ENCODE measurements at regions not wholly inside any gene's neighbourhood (a gene's known extent, or its start where the extent isn't known, plus 50 kb on each side); places are given as distances from the start of the nearest gene placed in this dataset.

DNA sequence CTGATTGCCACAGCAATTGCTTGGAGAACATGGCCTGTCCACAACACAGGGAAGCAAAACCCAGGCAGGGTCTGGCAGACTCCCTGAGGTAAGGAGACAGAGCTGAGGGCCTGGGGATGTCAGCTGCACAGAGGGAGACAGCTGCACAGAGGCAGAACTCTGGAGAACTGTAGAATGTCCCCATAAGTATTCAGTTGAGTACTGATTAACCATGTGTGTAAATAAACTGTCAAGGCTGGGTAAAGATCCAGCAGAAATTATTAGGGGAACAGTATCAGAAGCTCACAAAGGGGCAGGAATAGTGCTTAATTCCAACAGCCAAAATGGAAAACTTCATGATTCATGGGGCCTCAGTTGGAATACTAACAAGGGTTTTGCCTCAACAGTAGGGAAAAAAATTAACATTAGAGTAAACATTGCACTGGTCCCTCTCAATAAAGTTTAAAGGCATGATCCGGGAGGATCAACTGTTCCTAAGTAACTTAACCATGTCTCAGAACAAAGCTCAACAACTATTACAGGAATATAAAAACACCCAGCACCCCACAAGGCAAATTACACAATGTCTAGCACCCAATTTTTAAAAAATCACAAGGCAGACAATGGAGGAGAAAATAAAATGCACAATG, 201.3 kb upstream of the RASSF8 start:
- DNase-seq, result no peak

DNA sequence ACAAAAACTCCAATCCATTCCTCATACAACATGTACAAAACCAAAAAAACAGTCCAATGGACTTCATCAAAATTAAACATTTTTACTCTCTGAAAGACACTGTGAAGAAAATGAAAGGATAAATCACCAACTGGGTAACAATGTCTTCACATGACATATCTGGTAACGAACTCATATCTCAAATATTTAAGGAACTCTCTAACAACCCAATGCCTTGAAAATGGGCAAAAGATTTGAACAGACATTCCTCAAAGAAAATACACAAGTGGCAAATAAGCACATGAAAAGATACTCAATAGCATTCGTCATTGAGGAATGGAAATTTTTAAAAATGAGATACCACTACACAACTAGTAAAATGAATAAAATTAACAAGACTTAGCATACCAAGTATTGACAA, 198.7 kb upstream of the RASSF8 start:
- no peak for DNase-seq

DNA sequence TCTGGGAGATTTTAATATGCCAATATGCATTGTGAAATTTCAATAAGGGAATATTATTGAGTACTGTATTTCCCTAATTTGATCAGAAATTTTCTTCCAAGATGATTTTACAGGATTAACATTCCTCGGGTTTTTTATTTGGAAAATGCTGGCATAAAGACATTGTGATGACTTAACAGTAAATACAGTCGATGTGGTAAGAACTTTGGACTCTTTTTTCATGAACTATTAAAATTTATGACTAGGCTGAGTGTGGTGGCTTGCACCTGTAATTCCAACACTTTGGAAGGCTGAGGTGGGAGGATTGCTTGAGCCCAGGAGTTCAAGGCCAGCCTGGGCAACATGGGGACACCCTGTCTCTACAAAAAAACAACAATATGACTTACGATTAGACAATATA, 197.1 kb upstream of the RASSF8 start:
- DNase-seq, result no peak

DNA sequence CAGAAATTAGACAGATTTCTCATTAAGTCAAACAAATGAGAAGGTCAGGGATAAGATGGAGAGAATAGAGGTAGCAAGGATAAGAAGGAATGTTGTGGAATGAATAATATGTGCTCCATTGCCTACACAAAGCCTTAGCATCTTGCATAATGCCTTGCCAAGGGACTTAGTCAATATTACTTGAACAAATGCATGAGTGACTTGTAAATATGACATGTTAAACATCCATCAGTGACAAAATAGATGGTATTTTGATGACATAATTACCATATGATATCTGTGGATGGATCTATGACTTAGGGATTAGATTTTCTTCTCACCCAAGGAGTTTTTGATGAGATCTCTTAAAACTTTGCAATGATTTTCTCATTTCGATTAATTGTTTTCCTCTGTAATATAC, 194.1 kb upstream of the RASSF8 start:
- no peak for DNase-seq

DNA sequence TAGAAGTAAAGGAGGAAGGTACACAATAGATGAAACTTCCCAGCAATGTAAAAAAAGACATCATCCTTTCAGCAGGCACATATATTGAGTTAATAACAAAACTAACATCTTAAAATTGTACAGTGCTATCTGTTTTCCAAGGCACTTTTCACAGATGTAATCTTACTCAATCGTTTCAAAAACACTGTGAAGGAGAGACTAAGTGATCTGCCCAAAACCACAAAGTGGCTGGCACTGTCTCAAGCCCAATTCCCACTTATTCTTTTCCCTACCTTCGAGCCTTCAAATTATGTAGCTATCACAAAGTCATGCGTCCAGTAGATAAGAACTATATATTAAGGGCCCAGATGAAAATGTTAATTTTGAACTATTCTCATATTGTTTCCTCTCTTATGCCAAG, 193.6 kb upstream of the RASSF8 start:
- no peak for DNase-seq

DNA sequence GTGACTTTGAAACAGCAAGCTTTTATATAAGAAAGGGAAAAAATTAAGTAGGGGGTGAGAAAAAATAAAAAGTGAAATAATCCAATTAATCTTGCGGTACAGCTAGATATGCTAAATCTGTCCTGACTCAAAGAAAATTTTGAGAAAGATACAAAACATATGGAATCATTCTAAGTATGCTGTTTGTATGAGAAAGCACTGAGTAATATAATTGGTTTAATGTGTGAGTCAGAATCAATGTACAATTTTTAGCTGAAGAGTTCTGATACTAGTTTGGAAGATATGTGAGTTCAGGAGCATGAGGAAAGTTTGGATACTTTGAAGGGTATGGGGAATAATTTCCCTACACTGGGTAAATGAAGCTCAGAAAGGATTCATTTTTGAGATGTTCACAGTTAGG, 190.9 kb upstream of the RASSF8 start:
- no peak for DNase-seq

DNA sequence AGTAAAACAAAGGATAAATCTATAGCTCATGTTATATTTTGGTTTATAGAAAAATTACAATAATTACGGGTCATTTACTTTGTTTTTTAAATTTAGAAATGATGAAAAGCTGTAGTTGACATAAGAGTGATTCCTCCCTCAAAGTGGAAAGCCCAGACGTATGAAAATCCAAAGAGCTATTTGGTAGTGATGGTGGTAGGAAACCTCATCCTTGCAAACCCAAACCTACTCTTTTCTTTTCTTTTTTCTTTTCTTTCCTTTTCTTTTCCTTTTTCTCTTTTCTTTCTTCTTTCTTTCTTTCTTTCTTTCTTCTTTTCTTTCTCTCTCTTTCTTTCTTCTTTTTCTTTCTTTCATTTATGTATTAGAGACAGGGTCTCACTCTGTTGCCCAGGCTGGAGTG, 190.3 kb upstream of the RASSF8 start:
- DNase-seq, result no peak

DNA sequence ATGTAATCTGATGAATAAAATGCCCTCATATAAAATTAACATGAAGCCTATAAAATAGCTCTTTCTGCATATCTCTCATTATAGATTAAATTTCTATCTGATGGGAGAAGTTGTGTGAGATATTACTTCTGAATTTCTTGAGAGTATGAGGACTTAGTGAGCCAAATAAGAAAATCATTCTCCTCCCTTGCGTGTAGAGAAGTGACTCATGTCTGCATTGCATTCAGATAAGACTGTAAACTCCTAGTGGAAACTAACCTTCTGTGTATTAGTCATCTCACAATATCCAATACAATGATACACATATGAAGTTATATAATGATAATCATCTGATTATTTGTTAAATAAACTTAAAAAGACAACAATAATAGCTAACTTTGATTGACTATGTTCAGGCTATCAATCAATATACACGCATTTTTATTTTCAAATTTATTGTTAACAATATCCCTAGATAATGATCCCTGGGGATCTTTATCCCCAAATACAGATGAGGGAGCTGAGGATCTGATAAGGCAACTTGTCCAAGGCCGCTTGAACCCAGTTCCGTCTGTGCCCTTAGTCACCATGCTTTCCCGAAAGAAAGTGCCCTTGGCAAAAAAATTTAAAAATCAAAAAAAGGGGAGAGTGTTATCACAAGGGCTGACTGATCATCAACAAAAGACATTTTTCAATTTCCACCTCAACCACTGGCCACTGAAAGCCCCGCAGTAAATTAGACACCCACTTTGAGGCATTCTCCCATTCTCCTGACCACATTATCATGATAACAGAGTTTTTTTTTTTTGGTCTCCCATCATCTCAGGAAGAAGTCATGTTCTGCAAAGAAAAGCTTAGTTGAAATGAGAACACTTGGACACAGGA, 189.2 kb upstream of the RASSF8 start:
- DNase-seq, result no peak

DNA sequence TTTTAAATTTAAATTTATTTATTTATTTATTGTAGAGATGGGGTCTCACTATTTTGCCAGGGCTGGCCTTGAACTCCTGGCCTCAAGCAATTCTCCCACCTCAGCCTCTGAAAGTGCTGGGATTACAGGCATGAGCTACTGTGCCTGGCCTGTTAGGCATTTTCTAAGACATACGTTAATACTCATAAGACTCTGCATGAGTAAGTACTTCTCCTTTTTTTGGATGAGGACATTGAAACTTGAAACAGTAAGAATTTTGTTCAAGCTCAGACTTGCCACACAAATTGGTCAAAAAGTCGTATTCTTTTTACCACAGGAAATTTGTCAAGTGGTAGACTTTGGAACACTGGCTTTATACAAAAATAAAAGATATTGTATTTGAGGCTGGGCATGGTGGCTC, 187.4 kb upstream of the RASSF8 start:
- DNase-seq, result no peak

DNA sequence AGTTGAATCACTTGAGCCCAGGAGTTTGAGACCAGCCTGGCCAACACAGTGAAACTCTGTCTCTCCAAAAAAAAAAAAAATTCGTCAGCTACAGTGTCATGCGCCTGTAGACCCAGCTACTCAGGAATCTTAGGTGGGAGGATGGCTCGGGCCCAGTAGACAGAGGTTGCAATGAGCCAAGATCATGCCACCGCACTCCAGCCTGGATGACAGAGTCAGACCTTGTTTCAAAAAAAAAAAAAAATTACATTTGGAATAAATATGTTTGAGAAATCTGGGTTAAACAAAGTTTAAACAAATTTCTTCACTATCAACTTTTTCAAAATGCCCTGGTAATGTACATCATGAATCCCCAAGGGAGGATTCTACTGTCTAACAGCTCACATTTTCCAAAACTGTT, 187.0 kb upstream of the RASSF8 start:
- DNase-seq, result no peak

DNA sequence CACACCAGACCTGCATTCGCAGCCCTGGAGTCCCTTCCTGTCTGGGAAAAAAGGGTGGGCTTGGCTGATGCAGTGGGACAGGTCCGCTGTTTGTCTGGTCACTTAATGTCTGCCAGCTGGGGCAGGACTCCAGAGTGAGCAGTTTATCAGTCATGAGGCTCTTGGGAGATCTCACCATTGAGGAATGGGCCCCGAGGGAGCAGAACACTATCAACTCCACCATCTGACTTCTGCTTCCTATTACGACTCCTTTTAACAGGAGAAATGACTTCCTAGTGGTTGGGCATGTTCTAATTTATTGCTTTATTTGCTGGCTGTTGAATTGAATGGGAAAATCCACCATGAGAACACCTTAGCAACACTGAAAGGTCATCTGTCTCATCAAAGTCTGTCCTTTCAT, 182.5 kb upstream of the RASSF8 start:
- DNase-seq, result no peak

DNA sequence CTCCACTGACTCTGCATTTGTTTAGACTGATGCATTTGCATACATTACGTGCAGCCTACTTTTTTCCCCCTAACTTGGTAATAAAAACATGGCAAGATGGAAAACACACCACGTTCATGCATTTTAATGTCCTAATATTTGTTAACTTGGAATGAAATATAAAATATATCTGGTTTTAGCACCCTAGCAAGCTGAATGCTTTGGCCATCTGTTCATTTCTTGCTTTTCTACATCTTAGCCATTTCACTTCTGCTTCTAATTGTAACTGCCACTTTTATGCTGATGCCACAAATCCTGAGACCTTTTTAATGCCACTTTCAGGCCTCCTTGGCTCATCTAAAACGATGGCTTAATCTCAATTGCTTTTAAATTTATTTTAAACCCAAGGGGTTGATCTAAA, 177.7 kb upstream of the RASSF8 start:
- DNase-seq, result no peak

DNA sequence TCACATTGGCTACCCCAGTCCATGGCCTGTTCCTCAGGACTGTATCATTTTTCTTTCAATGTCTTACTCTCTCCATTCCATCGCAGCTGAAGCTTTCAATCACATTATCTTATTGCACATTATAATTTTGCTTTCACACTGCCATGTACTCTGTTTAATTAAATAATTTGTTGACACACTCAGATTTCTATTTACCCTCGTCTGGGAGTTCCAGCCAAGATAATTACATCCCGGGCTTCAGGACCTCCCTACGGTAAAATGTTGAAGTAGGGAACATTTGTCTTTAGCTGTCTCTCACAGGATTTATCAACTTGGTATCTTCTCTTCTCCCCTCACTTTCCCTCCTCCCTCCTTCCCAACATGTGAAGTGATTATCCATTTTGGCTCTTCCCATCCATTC, 177.2 kb upstream of the RASSF8 start:
- DNase-seq, result no peak

DNA sequence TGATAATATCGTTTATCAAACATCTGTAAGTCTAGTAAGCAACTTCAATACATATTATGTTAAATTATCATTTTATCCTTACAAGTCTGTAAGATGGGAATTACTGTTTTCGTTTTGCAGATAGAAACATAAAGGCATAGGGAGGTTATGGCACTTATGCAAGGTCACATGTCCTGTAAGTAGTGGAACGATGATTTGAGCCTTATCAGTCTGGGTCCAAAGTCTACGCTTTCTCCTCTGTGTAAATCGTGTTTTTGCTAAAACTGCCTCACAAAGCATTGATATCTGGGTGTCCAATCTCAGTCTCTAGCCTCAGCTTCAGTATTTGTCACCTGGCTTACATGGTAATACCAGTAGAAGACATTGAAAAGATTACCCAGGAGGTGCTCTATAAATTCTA, 174.9 kb upstream of the RASSF8 start:
- no peak for DNase-seq

DNA sequence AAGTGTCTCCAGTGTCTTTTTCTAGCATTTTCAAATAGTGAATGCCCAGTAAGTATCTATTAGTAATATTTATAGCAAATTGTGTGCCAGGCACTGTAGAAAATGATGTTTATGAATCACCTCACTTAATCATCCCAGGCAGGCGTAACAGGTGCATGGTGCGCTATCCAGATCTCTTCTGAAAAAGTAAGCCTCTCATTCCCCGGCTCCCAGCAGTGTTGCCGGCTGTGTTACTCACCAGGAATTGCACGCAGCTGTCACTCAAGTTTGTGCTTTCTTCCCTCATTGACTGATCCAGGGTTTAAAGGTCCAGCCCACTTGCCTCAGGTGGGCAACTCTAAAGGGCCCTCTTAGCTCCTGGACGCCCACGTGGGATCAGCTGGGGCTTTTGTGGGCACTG, 173.8 kb upstream of the RASSF8 start:
- no peak for DNase-seq

DNA sequence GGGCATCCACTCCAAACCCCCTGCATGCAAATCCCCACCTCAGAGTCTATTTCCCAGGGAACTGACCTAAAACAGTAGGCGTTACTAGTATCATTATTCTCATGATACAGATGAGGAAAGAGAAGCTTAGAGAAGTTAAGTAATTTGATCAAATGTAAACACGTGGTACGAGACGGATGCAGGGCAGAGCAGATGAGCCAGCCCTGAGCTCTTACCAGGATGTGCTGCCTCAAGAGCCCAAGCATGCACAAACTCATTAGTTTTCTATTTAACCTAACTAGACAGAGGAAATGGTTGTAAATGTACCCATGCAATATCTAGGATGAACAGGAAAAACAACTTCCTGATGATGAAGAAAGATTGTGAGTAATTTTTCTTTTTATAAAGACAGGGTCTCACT, 173.3 kb upstream of the RASSF8 start:
- DNase-seq, result no peak

DNA sequence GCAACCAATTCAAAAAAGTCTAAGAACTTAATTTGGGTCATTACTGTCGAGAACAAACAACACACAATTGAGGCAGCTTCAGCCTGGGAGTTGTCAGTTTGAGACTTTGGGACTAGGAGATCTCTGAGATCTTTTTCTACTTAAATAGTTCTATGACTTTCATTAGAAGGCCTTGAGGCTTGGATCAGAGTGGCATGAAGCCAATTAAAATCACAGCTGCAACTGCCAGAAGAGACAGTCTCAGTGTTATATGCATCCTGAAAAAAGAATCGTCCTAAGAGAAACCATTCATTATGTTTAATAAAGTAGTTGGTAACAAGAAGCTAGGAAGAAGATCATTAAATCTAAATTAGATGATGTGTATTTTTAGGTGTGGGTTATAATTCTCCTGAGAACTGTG, 170.8 kb upstream of the RASSF8 start:
- no peak for DNase-seq

DNA sequence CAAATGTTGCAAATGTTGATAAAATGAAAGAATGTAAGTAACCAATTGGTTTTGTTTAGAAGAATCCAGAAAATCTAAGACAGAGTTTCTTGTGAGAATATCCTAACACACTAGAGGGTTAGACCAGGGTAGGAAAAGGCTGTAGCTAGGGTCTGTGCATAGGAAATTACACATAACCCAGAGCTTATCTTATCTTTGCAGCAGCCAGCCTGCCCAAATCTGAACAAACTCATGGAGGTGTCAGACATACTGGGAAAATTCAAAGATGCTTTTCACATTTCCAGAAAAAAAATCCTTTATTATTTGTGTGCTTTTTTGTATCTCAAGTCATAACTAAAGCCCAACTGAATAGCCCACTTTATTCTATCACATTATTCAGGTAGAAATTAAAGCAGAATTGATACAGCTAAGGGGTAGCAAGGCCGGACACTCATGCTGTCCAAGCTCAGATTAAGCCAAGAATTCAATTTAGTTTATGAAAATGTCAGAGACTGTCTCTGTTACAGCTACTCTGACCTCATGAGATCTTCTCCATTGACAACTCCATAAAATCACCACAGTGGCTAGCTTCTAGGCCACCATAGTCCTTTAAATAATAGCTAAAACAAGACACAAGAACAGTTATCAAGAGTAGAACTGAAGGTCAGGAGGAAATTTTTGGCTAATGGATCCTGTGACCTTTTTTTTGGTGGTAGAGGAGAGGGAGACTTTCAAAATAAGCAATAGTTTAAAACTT, 169.6 kb upstream of the RASSF8 start:
- DNase-seq, result no peak

DNA sequence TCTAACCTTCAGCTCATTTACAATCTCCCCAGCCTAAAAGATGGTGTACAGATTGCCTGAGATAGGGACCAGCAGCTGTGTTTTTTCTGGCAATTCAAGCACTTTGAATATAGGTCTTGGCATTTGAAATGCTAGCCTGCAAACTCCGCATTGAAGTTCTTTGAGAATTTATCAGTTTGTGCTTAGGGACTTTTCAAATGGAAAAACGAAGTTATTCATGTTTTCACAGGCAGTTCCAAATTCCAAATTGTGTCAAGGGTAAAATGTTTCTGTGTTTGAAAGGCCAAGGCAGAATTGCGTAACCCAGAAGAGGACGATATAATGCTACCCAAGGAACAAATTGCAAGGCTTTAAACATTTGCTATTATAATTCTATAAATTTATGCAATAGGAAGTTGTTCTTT, 168.9 kb upstream of the RASSF8 start:
- DNase-seq, result peak; percentile 42

DNA sequence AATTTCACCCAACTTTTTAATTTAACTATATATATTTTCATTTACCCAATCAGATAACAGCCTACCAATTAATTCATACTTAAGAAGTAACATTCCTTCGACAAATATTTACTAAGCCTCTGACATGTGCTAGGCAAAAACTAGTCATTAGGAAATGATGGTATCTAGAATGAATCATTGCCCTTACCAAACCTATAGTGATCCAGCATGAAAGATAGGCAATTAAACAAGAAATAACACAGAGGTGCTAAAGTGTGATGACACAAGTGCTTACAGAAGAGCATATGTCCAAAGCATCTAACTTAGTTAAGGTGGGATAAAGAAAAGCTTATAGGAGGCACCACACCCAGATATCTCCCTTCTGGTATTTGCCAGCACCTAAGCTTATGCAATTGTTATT, 166.5 kb upstream of the RASSF8 start:
- DNase-seq, result no peak

DNA sequence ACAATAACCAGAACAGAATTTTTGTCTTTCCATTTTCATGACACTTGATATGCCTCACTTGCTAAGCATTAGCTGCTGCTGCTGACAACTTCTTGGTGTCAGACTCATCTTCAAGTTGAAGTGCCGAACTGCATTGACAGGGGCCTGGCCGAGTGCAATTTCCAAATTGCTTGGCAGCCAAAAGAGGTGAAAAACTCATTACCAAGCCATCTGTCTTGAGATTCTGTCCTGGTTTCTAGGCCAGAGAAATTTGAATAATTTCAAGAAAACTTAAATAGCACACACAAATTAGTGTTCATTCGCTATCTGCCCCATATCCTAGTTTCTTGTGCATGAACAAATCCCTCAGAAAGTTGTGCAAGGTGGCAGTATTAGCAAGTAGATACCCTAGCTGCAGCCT, 165.3 kb upstream of the RASSF8 start:
- DNase-seq, result no peak

DNA sequence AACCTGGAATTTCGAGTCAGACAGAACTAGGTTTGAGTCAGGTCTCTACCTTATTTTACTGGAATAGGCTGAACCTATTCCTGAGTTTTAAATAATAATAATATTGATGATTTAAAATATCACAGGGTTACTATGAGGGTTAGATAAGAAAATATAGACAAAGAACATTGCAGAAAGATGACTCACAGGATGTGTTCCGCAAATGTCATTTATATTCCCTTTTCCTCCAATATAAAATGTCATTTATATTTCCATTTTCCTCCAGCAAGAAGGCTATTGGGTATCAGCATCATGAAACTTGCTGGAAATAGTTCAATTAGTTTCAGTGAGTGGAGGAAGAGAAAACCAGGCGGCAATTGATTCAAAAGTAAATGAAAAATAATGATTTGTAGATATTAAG, 163.9 kb upstream of the RASSF8 start:
- DNase-seq, result no peak

DNA sequence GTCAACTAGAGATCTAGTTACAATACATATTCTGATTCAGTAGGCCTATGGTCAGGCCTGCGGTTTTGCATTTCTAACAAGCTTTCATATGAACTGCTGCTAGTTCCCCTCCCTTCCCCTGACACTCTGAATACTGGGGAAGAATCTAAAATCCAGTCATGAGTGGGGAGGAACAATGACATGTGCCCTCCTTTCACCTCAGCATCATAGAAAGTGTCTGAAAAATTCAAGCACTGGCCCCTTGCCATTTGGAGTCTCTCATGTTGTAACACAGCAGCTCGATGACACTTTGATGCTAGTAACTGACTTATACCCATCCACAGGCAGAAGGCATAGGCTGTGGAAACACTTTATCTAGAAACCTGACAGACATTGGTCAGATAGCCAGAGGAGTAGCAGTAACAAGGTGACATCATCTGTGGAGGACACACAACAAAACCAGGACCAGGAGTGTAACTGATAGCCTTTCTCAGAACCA, 161.9 kb upstream of the RASSF8 start:
- DNase-seq, result no peak

DNA sequence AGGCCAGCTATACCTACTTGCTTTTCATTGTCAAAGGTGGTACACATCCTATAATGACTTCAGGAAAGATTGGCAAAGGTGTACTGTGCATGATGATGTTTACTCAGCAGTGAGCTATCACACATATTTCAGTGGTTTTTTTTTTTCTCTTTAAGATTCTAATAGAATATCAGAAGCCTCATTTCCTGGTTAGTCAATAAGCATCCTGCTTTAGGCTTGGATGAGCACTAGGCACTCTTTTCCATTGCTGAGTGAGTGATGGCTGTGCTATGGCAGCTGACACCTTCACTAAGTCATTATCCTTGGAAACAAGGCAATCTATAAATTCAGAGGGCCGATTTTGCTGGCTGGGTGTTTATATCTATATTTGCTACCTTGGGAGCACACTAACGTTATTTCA, 161.1 kb upstream of the RASSF8 start:
- no peak for DNase-seq

Data from midbrain (tissue), 1 donor.